HG03196 (cell line): ENCODE measurements at regions not wholly inside any gene's neighbourhood (a gene's known extent, or its start where the extent isn't known, plus 50 kb on each side); places are given as distances from the start of the nearest gene placed in this dataset.

Source experiments
- ATAC-seq: cut with Tn5 transposase; IDR thresholded peaks from one replicate; pipeline ENCODE4 v1.9.1; 2021; ENCODE audit not compliant: unreplicated experiment

DNA sequence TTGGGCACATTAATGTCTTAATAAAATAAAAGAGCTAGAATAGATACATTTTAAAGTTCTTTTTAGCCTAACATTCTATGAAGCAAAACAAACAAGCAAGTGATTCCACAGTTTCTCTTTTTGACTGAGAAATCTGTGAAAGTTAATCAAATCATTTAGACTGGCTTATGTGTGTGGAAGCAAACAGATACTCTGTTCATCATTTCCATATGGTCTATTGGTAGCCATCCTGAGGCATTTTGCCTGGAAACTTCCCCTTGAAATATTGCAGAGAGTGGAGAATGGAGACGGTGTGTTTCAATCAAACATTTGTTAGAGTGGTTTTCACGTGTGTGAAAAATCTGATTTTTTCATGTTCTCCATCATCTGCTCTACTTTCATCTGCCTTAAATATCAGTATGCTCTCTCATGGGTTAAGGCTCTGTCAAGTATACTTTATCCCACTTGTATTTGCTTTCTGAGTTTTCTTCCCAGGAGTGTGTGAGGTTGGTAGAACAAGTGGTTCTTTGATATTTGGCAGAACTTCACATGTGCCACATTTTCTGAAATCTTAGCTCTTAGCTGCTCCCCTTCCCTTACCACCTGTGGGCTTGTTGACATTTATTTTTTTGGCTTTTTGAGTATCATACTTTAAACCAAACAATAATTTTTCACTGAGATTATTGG is 139.1 kb upstream of the PTGFR start:
- ATAC-seq = no peak

GRCh38 chr1:78355656-78356055 is 135.1 kb upstream of the PTGFR start:
- no peak for ATAC-seq

GRCh38 chr1:78358165-78358564 is 132.6 kb upstream of the PTGFR start:
- no peak for ATAC-seq

DNA sequence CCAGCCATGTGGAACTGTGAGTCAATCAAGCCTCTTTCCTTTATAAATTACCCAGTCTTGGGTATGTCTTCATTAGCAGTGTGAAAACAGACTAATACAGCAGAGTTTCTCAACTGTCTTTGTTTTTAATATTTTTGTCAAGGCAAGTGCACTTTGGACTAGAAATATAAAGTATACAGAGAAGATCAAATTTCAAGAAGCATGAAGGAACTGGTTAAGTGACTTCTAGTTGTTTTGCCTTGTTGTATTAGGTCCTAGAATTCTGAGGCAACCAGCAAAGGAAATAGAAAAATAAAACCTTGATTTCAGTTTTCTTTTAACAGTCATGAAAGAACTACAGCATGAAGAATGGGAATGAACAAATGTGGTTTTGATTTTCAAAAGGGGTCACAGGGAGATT is 131.1 kb upstream of the PTGFR start:
- ATAC-seq = no peak

GRCh38 chr1:78360584-78360983 is 130.2 kb upstream of the PTGFR start:
- ATAC-seq = no peak

DNA sequence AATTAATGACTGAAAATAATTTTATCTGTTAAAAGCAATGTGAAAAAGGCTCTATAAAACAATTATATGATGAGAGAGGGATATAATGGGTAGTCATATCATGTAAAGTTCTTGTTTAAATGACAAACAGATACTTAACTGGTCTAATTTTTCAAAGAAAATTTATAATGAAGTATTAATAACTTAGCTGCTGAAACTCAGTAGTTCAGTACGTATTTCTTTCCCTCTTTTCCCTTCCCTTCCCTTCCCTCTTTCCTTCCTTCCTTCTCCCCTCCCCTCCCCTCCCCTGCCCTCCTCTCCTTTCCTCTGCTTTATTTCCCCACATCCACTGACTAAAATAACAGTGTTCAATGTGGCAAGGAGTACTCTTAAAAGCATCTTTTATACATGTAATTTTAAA is 123.1 kb upstream of the PTGFR start:
- no peak for ATAC-seq

DNA sequence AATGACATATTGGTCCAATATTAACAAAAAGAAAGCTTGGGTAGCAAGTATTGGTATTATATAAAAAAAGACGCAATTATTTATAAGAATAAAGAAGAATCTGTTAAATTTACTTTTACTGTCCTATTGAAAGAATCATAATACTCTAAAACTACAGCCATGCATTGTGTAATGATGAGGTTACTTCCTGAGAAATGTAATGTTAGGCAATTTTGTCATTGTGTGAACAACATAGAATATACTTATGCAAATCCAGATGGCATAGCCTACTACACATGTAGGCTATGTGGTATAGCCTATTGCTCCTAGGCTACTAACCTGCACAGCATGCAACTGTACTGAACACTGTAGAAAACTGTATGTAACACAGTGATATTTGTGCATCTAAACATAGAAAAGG is 121.2 kb upstream of the PTGFR start:
- no peak for ATAC-seq

DNA sequence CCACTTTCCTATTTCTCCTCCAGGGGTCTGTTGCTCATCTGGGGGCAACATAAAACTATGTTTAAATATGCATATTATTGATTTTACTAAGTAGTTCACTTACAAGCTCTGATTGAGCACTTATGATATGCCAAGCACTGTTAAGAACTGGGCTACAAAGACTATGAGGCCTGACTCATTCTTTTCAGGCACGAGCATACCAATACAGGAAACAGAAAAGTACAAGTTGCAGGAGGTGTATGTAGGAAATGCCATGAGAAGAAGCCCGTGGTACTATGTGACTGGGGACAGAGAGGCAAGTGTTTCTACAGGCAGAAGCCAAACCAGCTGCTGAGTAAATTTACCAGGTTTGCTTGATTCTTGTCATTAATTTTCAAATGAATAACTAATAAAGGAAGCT is 120.4 kb upstream of the PTGFR start:
- peak; percentile 88 for ATAC-seq

DNA sequence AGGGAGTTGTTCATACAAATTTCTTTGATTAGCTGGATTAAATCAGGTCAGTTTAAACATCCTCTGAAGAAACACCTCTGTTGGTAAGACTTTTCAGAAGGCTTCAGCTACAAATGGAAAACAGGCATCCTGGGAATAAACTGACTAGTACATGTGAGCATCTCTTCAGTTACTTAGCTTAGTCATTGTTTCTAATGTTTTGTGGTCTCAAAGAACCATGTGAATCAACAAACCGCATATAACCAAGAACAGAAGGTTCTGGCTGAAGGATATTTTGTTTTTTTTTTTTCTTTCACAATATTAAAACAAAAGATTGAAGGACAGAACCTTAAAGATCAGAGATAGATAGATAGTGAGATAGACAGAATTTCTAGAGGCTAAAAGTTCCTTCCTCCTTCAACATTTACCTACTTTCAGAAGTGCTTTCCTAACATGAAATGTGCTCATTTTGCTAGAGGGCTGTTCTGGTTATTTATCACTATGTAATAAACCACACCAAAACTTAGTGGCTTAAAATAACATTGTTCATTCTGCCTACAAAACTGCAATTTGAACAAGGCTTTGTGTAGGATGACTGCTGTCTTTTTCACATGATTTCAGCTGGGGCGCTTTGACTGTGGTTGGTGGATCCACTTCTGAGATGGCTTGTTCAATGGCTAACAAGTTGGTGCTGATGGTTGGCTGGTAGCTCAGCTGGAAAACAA is 119.8 kb upstream of the PTGFR start:
- peak; percentile 73 for ATAC-seq

DNA sequence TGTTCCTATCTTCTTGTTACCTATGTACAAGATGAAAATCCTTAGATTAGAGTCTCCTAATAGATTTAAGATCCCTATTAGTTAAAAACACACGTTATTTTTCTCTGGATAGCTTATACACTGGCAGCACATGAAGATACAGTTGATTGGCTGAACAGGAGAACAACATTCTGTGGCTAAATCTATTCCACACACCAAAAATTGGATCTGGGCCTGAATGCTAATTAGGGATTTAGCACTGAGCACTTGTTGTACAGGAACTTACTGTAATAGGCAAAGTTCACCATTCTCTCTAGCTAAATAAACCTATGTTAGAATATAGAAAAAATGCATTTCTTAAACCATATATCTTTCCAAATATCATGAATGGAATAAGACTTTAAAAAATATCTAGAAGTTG is 117.1 kb upstream of the PTGFR start:
- no peak for ATAC-seq

- no peak for ATAC-seq
Measured at GRCh38 chr1:78375996-78376395, 114.8 kb upstream of the PTGFR start.

GRCh38 chr1:78377356-78377928 is 113.3 kb upstream of the PTGFR start:
- peak; percentile 95 for ATAC-seq

DNA sequence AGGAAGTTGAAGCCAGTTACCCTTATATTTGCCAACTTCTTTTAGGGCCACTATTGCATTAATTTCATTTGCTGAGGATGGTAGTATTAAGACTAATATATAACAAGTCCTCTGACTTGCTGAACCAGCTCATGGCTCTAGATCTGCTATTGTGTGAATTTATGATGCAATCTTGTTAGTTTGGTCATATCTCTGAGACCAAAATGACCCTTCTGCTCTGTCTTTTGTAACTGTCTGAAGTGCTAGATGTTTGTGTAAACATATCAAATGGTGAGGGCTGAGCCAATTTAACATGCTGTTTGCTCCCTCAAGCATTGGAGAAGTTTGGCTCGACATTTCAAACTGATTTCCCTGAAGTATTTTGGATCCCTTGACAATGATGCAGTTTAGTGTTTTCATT is 106.9 kb upstream of the PTGFR start:
- ATAC-seq = no peak

DNA sequence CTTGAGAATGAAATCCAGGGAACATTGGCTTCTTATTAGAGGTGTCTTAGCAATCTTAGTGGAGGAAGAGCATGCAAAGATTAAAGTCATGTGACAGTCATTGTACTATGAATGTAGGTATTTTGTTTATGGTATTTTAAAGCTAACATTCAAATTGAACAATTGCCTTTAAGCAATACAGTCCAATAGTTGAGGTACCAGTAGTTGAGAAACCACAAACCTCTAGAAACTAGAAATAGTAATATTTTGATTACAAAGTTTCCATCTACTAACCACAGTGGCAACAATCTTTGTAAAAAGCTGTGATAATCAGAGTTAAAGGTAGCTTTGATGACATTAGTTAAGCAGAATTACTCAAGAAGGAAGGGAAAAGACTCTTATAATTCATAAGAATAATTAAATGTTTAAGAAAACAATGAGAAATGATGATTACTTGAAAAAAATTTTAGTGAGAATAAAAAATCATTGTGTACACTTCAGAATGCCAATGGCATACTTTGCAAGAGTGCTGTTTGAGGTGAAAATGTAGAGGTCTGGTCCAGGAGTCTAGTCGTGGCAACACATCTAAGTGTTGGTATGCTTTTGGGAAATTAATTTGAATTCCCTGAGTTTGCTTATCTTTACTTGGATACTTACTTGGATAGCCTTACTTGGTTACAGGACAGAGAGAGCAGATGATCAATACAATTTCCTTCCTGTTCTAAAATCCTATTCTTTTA is 104.9 kb upstream of the PTGFR start:
- ATAC-seq = peak; percentile 96

DNA sequence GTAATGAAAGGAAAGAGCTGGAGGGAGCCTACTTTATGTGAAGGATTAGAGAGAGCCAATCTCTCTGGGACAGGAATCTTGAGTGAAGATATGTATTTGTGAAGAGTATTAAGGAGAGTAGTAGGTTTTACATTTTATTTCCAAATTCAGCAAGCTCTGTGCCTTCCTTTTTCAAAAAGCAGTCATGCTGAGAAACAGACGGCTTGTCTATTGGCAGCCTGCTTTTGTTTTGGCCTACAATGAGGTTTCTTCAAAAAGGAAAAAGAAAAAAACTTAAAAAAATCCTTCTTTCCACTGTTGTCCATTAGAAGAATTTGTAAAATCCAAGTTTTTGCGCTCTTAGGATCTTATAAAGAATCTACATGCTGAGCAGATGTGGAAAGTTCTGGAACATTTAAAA is 103.6 kb upstream of the PTGFR start:
- ATAC-seq = no peak

- ATAC-seq = no peak
Measured at GRCh38 chr1:78387871-78388270, 102.9 kb upstream of the PTGFR start.

DNA sequence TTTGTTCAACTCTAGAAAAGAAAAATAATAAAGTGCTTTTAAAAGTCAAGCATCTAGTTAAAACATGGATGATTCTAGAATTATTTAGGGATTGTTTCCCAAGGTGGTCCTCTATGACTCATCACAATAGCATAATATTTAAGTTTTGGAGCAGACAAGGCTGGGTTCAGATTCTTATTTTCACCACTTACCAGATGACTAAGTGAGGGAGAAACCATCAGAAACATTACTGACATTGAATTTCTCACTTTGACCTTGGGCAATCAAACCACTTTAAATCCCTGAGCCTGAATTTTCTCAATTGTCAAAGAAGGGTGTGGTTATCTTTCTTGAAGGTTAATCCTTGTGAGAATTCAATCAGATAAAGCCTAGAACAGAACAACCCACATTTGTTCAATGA is 102.5 kb upstream of the PTGFR start:
- ATAC-seq = no peak

DNA sequence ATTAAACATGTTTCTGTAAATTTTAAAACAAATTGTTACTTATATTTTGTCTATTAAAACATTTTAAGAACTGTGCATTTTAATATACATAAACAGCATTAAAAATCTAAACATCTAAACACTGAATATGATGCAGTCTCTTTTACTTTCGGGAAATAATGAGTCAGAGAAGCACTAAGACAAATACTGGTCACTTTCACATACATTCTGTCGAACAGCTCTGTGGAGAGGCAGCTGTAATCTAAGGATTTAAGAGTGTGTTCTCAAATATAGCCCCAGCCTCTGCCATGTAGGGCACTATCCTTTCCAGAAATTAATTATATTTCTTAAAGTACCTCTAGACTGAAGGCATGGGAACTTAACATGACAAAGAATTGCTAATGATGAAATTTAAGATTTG is 89.6 kb upstream of the PTGFR start:
- no peak for ATAC-seq

GRCh38 chr1:78408192-78408591 is 82.6 kb upstream of the PTGFR start:
- no peak for ATAC-seq

GRCh38 chr1:78408810-78409209 is 82.0 kb upstream of the PTGFR start:
- ATAC-seq = no peak

- no peak for ATAC-seq
Measured at GRCh38 chr1:78410643-78411042, 80.1 kb upstream of the PTGFR start.

GRCh38 chr1:78411707-78412106 is 79.1 kb upstream of the PTGFR start:
- ATAC-seq = no peak
